Thoracic aorta (tissue), 2 donors: ENCODE measurements at regions not wholly inside any gene's neighbourhood (a gene's known extent, or its start where the extent isn't known, plus 50 kb on each side); places are given as distances from the start of the nearest gene placed in this dataset.

Source experiments
- ATAC-seq: fragments of 150-250 bp; one replicate; pipeline ENCODE4 v1.8.0; 2017; ENCODE audit warnings: low read depth; ENCODE audit not compliant: insufficient number of reproducible peaks, low FRiP score
- DNase-seq: peaks from one replicate; pipeline ENCODE4 v3.0.0-alpha.2; 2020; ENCODE audit warnings: low spot score
- H3K27ac ChIP-seq, 2 donors: fragments of 200-600 bp; sonication (generic); 1 replicate in 1 of 2; 2 replicates in 1 of 2; pipeline ENCODE4 v1.5.1; 2016; ENCODE audit warnings: mild to moderate bottlenecking in 2 of 2, moderate library complexity in 2 of 2
- H3K27me3 ChIP-seq: fragments of 200-600 bp; sonication (generic); replicated peaks from 2 replicates; pipeline ENCODE4 v1.6.0; 2016; ENCODE audit warnings: mild to moderate bottlenecking; ENCODE audit not compliant: insufficient read depth
- H3K36me3 ChIP-seq: fragments of 200-600 bp; sonication (generic); one replicate; pipeline ENCODE4 v1.5.1; 2016
- H3K4me1 ChIP-seq, 2 donors: fragments of 200-600 bp; sonication (generic); 1 replicate in 1 of 2; 2 replicates in 1 of 2; pipeline versions ENCODE4 v1.5.1 to v1.6.0; 2016; ENCODE audit warnings: low read depth in 2 of 2, mild to moderate bottlenecking in 1 of 2; ENCODE audit not compliant: control insufficient read depth in 1 of 2
- H3K4me3 ChIP-seq: fragments of 200-600 bp; sonication (generic); 2 replicates; pipeline ENCODE4 v1.5.1; 2016; ENCODE audit warnings: mild to moderate bottlenecking
- H3K9me3 ChIP-seq: fragments of 200-600 bp; sonication (generic); 2 replicates; pipeline ENCODE4 v1.5.1; 2016
- CTCF ChIP-seq: fragments of 200-600 bp; sonication (generic); IDR thresholded peaks from one replicate; pipeline ENCODE4 v1.5.1; 2019; ENCODE audit warnings: antibody characterized with exemption

- ATAC-seq, result no peak
- Histone ChIP-seq H3K27ac (peak overlapping the region; percentile 93), H3K27me3 (no peaks in the 10 kb centered on the region), H3K4me3 (peak overlapping the region; percentile 22), H3K9me3 (no peaks in the 10 kb centered on the region), H3K4me1 (peaks cover 38 to 71% of the 10 kb centered on the region in 2 donors), H3K36me3 (no peaks in the 10 kb centered on the region)
- no peak for TF ChIP-seq CTCF
- no peak for DNase-seq
Measured at GRCh38 chr4:119725688-119726330, 97.2 kb upstream of the PDE5A start.

- Histone ChIP-seq H3K4me3 (no peak overlapping the region), H3K36me3 (no peaks in the 10 kb centered on the region), H3K27me3 (no peaks in the 10 kb centered on the region), H3K9me3 (no peaks in the 10 kb centered on the region), H3K4me1 (peaks cover 33 to 63% of the 10 kb centered on the region in 2 donors), H3K27ac (peak overlapping the region; percentile 93)
- ATAC-seq (no peak), DNase-seq (no peak)
- TF ChIP-seq CTCF, result no peak
Measured at GRCh38 chr4:119725011-119725410, 96.4 kb upstream of the PDE5A start.

- no peaks in the 10 kb centered on the region for H3K36me3 ChIP-seq
- no peaks in the 10 kb centered on the region for H3K9me3 ChIP-seq
- ATAC-seq (no peak), DNase-seq (no peak)
- H3K4me1 ChIP-seq, result peaks cover 27 to 40% of the 10 kb centered on the region in 2 donors
- peak overlapping the region; percentile 9 to 27 for H3K27ac ChIP-seq
- H3K4me3 ChIP-seq, result no peak overlapping the region
- H3K27me3 ChIP-seq, result no peaks in the 10 kb centered on the region
- no peak for TF ChIP-seq CTCF
Measured at GRCh38 chr4:119722670-119723069, 94.1 kb upstream of the PDE5A start.

GRCh38 chr4:119721878-119722277 is 93.3 kb upstream of the PDE5A start:
- H3K9me3 ChIP-seq, result no peaks in the 10 kb centered on the region
- H3K4me1 ChIP-seq, result peaks cover 19 to 32% of the 10 kb centered on the region in 2 donors
- no peaks in the 10 kb centered on the region for H3K36me3 ChIP-seq
- H3K27ac ChIP-seq, result peak overlapping the region in 1 of 2 donors; percentile 36
- ATAC-seq, result no peak
- H3K4me3 ChIP-seq, result no peak overlapping the region
- TF ChIP-seq CTCF, result no peak
- H3K27me3 ChIP-seq, result no peaks in the 10 kb centered on the region
- DNase-seq, result no peak

- H3K27ac ChIP-seq, result no peak overlapping the region
- no peak for ATAC-seq
- no peaks in the 10 kb centered on the region for H3K9me3 ChIP-seq
- no peaks in the 10 kb centered on the region for H3K4me1 ChIP-seq
- no peaks in the 10 kb centered on the region for H3K27me3 ChIP-seq
- H3K4me3 ChIP-seq, result no peak overlapping the region
- H3K36me3 ChIP-seq, result no peaks in the 10 kb centered on the region
- TF ChIP-seq CTCF, result no peak
- DNase-seq, result no peak
Measured at GRCh38 chr4:119715490-119716445, 87.2 kb upstream of the PDE5A start.
